ENCODE measurements at regions not wholly inside any gene's neighbourhood (a gene's known extent, or its start where the extent isn't known, plus 50 kb on each side); places are given as distances from the start of the nearest gene placed in this dataset.

- BruUV-seq (replicated peaks) = no TSS peak
Measured at GRCh38 chr3:148062590-148062989, 635.1 kb upstream of the AGTR1 start.

GRCh38 chr3:148066802-148067201 lies 630.9 kb upstream of the AGTR1 start:
- ChIA-PET CTCF (no interaction called here), POLR2A (no interaction called here)
- no peak overlapping the region for H3K27ac ChIP-seq (ENCODE audit: low read length)
- no peaks in the 10 kb centered on the region for H3K27me3 ChIP-seq (ENCODE audit: control insufficient read depth, insufficient read depth, low read length)
- H3K4me3 ChIP-seq (ENCODE audit: low read depth in 2 of 2, low read length in 2 of 2) = no peak overlapping the region
- intact Hi-C loops (cut with micrococcal nuclease; ENCODE audit: unreplicated experiment) = no loop called here
- in situ Hi-C loops (cut with HindIII; ENCODE audit: low pct_unique_long_range_greater_than_20kb, low sequenced_read_pairs) = no loop called here
- H3K36me3 ChIP-seq (ENCODE audit: control insufficient read depth, insufficient read depth, low read length) = no peaks in the 10 kb centered on the region
- H3K9me3 ChIP-seq (ENCODE audit: control insufficient read depth, insufficient read depth, low read depth, low read length) = no peaks in the 10 kb centered on the region
- ATAC-seq (no peak), DNase-seq (ENCODE audit: low read depth, low spot score) (no peak)
- TF ChIP-seq TCF7L2 (IDR thresholded peaks at IDR 0.05; ENCODE audit: low read depth, low read length) (no peak), REST (IDR thresholded peaks at IDR 0.05; ENCODE audit: insufficient read depth in 1 of 2, low read depth in 2 of 2, low read length in 1 of 2) (no peak), CTCF (IDR thresholded peaks at IDR 0.05) (no peak), SIN3A (IDR thresholded peaks at IDR 0.05; ENCODE audit: borderline replicate concordance, insufficient read depth, low read depth, low read length) (no peak), POLR2AphosphoS5 (IDR thresholded peaks at IDR 0.05; ENCODE audit: low read depth, low read length) (no peak)
- no TSS peak for BruUV-seq (replicated peaks)
- H3K4me1 ChIP-seq (ENCODE audit: control insufficient read depth, insufficient read depth, low read length) = no peaks in the 10 kb centered on the region

More at GRCh38 chr3:148062590-148062989, 635.1 kb upstream of the AGTR1 start:
- ATAC-seq (no peak), DNase-seq (ENCODE audit: low read depth, low spot score) (no peak)
- H3K27ac ChIP-seq (ENCODE audit: low read length) = no peak overlapping the region
- H3K9me3 ChIP-seq (ENCODE audit: control insufficient read depth, insufficient read depth, low read depth, low read length) = no peaks in the 10 kb centered on the region
- intact Hi-C loops (cut with micrococcal nuclease; ENCODE audit: unreplicated experiment) = no loop called here
- ChIA-PET CTCF (no interaction called here), POLR2A (no interaction called here)
- in situ Hi-C loops (cut with HindIII; ENCODE audit: low pct_unique_long_range_greater_than_20kb, low sequenced_read_pairs) = no loop called here
- no peaks in the 10 kb centered on the region for H3K27me3 ChIP-seq (ENCODE audit: control insufficient read depth, insufficient read depth, low read length)
- H3K4me3 ChIP-seq (ENCODE audit: low read depth in 2 of 2, low read length in 2 of 2) = no peak overlapping the region
- H3K4me1 ChIP-seq (ENCODE audit: control insufficient read depth, insufficient read depth, low read length) = no peaks in the 10 kb centered on the region
- TF ChIP-seq REST (IDR thresholded peaks at IDR 0.05; ENCODE audit: insufficient read depth in 1 of 2, low read depth in 2 of 2, low read length in 1 of 2) (no peak), TCF7L2 (IDR thresholded peaks at IDR 0.05; ENCODE audit: low read depth, low read length) (no peak), POLR2AphosphoS5 (IDR thresholded peaks at IDR 0.05; ENCODE audit: low read depth, low read length) (no peak), CTCF (IDR thresholded peaks at IDR 0.05) (no peak), SIN3A (IDR thresholded peaks at IDR 0.05; ENCODE audit: borderline replicate concordance, insufficient read depth, low read depth, low read length) (no peak)
- no peaks in the 10 kb centered on the region for H3K36me3 ChIP-seq (ENCODE audit: control insufficient read depth, insufficient read depth, low read length)

Measured in Panc1 (cell line).